ENCODE measurements at regions not wholly inside any gene's neighbourhood (a gene's known extent, or its start where the extent isn't known, plus 50 kb on each side); places are given as distances from the start of the nearest gene placed in this dataset.
"Not testable (repeated sequence)": the region's sequence is repeated elsewhere in the genome, so short reads cannot be mapped to it uniquely, and the experiment has no call there.

- DNase-seq = no peak
Observed at GRCh38 chr6:166877906-166878305, 78.4 kb downstream of the RNASET2 start.

GRCh38 chr6:166877349-166877748 is 79.0 kb downstream of the RNASET2 start:
- no peak for DNase-seq

- no peak for DNase-seq
Observed at GRCh38 chr6:166872531-166873009, 83.8 kb downstream of the RNASET2 start.

- DNase-seq = no peak
Observed at GRCh38 chr6:166870602-166871208, 85.6 kb downstream of the RNASET2 start.

GRCh38 chr6:166866839-166867637 is 89.3 kb downstream of the RNASET2 start:
- no peak for DNase-seq

GRCh38 chr6:166864333-166864732 is 92.0 kb downstream of the RNASET2 start:
- no peak for DNase-seq

GRCh38 chr6:166862978-166863530 is 93.3 kb downstream of the RNASET2 start:
- DNase-seq = no peak

GRCh38 chr6:166862287-166862977 is 93.9 kb downstream of the RNASET2 start:
- peak; percentile 10 for DNase-seq

- DNase-seq = no peak
Observed at GRCh38 chr6:166861961-166862286, 94.4 kb downstream of the RNASET2 start.

GRCh38 chr6:166861304-166861703 is 95.0 kb downstream of the RNASET2 start:
- DNase-seq = no peak

- no peak for DNase-seq
Observed at GRCh38 chr6:166860392-166860791, 96.0 kb downstream of the RNASET2 start.

- DNase-seq = no peak
Observed at GRCh38 chr6:166855416-166855815, 100.9 kb downstream of the RNASET2 start.

- no peak for DNase-seq
Observed at GRCh38 chr6:166853371-166854325, 102.7 kb downstream of the RNASET2 start.

GRCh38 chr6:166852451-166852975 is 103.8 kb downstream of the RNASET2 start:
- DNase-seq = no peak

- DNase-seq = no peak
Observed at GRCh38 chr6:166851911-166852310, 104.4 kb downstream of the RNASET2 start.

GRCh38 chr6:166851426-166851825 is 104.9 kb downstream of the RNASET2 start:
- no peak for DNase-seq

- DNase-seq = no peak
Observed at GRCh38 chr6:166850677-166851076, 105.7 kb downstream of the RNASET2 start.

- no peak for DNase-seq
Observed at GRCh38 chr6:166849749-166850183, 106.6 kb downstream of the RNASET2 start.

GRCh38 chr6:166848979-166849748 is 107.2 kb downstream of the RNASET2 start:
- DNase-seq = no peak

- not testable (repeated sequence) for DNase-seq
Observed at GRCh38 chr6:166846446-166847142, 109.8 kb downstream of the RNASET2 start.

GRCh38 chr6:166842607-166843006 is 113.7 kb downstream of the RNASET2 start:
- DNase-seq = no peak
